ENCODE measurements at regions not wholly inside any gene's neighbourhood (a gene's known extent, or its start where the extent isn't known, plus 50 kb on each side); places are given as distances from the start of the nearest gene placed in this dataset.

DNA sequence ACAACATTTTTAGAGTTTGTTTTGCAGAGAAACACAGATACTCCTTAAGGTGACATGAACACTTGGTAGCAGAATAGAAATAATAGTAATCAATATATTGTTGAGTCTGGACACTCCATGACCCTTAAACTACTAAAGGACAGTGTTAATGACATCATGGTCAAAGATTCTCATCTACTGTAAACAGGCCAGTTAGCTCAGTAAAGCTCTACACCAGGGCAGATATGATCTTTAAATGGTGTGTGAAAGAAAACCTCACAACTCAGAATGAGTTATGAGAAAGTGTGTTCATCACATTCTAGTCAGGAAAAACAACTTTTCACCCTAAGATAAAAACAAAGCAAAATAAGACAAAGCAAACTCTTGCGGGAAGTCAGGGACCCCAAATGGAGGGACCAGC, 58.1 kb upstream of the ADAMTS5 start:
- DNase-seq (ENCODE audit: low read depth): no peak
- TF ChIP-seq, protein P1, sequence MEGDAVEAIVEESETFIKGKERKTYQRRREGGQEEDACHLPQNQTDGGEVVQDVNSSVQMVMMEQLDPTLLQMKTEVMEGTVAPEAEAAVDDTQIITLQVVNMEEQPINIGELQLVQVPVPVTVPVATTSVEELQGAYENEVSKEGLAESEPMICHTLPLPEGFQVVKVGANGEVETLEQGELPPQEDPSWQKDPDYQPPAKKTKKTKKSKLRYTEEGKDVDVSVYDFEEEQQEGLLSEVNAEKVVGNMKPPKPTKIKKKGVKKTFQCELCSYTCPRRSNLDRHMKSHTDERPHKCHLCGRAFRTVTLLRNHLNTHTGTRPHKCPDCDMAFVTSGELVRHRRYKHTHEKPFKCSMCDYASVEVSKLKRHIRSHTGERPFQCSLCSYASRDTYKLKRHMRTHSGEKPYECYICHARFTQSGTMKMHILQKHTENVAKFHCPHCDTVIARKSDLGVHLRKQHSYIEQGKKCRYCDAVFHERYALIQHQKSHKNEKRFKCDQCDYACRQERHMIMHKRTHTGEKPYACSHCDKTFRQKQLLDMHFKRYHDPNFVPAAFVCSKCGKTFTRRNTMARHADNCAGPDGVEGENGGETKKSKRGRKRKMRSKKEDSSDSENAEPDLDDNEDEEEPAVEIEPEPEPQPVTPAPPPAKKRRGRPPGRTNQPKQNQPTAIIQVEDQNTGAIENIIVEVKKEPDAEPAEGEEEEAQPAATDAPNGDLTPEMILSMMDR (IDR thresholded peaks at IDR 0.05; ENCODE audit: insufficient read depth, low read depth, low read length, missing control alignments): no peak
- no peak overlapping the region for H3K4me3 ChIP-seq (ENCODE audit: low read length)

DNA sequence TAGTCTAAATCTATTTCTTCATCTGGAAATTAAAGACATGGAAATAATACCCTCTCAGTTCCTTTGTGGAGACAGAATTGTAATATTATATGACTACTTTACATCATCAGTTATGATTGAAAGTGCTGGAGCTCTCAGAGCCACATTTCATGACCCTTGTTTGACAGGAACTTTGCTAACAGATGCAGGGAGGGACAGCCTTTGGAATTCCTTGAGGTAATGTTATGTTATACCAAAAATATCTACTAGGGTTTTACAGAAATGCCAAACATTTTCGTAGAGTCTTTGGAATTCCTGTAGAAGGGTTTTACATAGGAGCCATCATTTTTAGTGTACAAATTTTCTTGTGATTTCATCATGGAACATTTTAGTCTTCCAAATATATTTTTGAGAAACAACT, 57.4 kb upstream of the ADAMTS5 start:
- no peak overlapping the region for H3K4me3 ChIP-seq (ENCODE audit: low read length)
- TF ChIP-seq, protein P1 (IDR thresholded peaks at IDR 0.05; ENCODE audit: insufficient read depth, low read depth, low read length, missing control alignments): no peak
- no peak for DNase-seq (ENCODE audit: low read depth)

DNA sequence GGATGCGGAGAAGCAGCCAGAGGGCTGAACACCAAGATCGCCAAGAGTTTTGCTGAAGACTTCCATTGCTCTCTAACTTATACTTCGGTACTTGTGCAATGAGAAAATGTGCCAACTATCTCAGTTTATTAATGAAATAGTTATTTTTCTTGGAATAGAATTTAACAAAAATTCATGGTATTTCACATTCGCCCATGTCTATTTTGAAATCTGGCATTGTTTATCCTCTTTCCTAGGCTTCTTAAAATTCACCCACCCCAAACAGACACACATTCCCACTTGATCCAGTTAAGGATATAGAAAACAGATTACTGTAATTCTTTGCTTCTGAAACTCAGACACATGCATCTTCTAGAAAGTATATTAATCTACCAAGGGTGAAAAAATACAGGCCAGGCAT, 56.3 kb upstream of the ADAMTS5 start:
- no peak overlapping the region for H3K4me3 ChIP-seq (ENCODE audit: low read length)
- TF ChIP-seq, protein P1 (IDR thresholded peaks at IDR 0.05; ENCODE audit: insufficient read depth, low read depth, low read length, missing control alignments): no peak
- no peak for DNase-seq (ENCODE audit: low read depth)

DNA sequence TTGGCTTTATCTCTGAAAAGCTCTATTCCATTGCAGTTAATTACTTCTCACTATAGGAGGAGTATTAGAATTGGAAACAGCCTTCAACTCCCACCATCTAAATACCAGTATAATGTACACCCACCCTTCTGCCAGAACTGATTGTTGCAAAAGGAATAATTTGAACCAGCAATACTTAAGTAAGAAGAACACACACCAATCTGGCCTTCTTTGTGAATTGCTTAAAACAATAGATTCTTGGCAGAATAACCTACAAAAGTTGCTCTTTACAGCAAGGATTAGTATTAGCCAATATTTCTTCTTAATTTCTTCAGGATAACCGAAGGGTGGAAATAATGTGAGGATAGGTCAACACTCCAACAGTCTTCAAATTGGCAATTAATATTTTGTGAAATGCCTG, 54.9 kb upstream of the ADAMTS5 start:
- TF ChIP-seq, protein P1 (IDR thresholded peaks at IDR 0.05; ENCODE audit: insufficient read depth, low read depth, low read length, missing control alignments): no peak
- DNase-seq (ENCODE audit: low read depth): no peak
- H3K4me3 ChIP-seq (ENCODE audit: low read length): no peak overlapping the region

DNA sequence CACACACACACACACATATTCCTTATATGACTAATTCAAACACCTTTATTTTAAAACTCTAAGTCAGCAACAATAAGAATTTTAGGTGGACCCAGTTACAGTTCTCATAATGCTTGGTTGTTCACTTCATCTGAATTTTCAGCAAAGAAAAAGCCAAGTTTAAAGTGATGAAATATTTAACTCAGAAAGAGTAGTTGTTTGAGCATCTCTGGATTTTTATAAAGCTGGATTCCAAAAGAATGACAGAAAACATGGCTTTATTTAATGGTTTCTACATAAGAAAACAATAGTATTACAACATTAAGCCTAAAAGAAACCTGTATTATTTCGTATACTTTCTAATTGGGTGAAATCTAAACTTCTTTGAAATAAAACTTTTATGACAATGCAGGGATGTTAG, 54.2 kb upstream of the ADAMTS5 start:
- no peak for DNase-seq (ENCODE audit: low read depth)

DNA sequence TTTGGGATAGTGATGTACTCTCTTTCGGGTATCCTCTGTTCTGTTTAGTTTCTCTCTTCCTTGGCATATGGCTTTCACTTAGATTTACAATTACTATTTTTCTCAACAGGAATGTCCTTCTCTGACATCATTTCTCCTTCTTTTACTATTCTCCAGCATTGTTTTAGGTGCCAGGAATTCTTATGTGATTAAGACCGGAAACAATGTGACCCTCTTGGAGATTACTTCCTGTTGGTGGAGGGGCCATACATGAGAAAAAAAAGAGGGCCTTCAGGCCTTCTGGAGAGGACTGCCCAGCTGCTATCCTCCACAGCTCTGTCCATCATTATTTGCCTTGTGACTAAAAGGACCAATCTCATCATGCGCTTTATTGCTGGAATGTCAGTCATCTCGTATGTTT, 50.4 kb upstream of the ADAMTS5 start:
- no peak overlapping the region for H3K4me3 ChIP-seq (ENCODE audit: low read length)
- TF ChIP-seq, protein P1 (IDR thresholded peaks at IDR 0.05; ENCODE audit: insufficient read depth, low read depth, low read length, missing control alignments): no peak
- no peak for DNase-seq (ENCODE audit: low read depth)

More for the DNA sequence above, 54.2 kb upstream of the ADAMTS5 start:
- TF ChIP-seq, protein P1 (IDR thresholded peaks at IDR 0.05; ENCODE audit: insufficient read depth, low read depth, low read length, missing control alignments): no peak
- H3K4me3 ChIP-seq (ENCODE audit: low read length): no peak overlapping the region
